WTC11 (cell line): ENCODE measurements at regions not wholly inside any gene's neighbourhood (a gene's known extent, or its start where the extent isn't known, plus 50 kb on each side); places are given as distances from the start of the nearest gene placed in this dataset.

Experiments
- ATF2 ChIP-seq: sonication (generic); formaldehyde crosslinking; IDR thresholded peaks from 2 replicates; pipeline ENCODE4 v1.8.1; 2022; ENCODE audit warnings: low read depth, missing genetic modification reagents, borderline replicate concordance
- CREM ChIP-seq: sonication (generic); formaldehyde crosslinking; IDR thresholded peaks from 2 replicates; pipeline ENCODE4 v1.8.1; 2022; ENCODE audit warnings: mild to moderate bottlenecking, missing genetic modification reagents, moderate library complexity
- CTCF ChIP-seq: fragments of 200-600 bp; IDR thresholded peaks from 2 replicates; pipeline ENCODE4 v1.8.0; 2022; ENCODE audit warnings: antibody characterized with exemption
- ETV6 ChIP-seq: sonication (generic); formaldehyde crosslinking; IDR thresholded peaks from 2 replicates; pipeline ENCODE4 v1.8.1; 2022; ENCODE audit warnings: mild to moderate bottlenecking, missing genetic modification reagents
- FOXJ3 ChIP-seq: sonication (generic); formaldehyde crosslinking; IDR thresholded peaks from 2 replicates; pipeline ENCODE4 v1.9.0; 2021; ENCODE audit warnings: missing genetic modification reagents, mild to moderate bottlenecking, borderline replicate concordance
- GABPB1 ChIP-seq: sonication (generic); formaldehyde crosslinking; IDR thresholded peaks from 2 replicates; pipeline ENCODE4 v1.8.1; 2023; ENCODE audit warnings: mild to moderate bottlenecking, missing genetic modification reagents
- NR2C2 ChIP-seq: sonication (generic); formaldehyde crosslinking; IDR thresholded peaks from 2 replicates; pipeline ENCODE4 v1.8.0; 2022; ENCODE audit warnings: mild to moderate bottlenecking, missing genetic modification reagents
- ZNF121 ChIP-seq: sonication (generic); formaldehyde crosslinking; IDR thresholded peaks from 2 replicates; pipeline ENCODE4 v1.8.0; 2023; ENCODE audit warnings: missing genetic modification reagents

- TF ChIP-seq ZNF121 (CRISPR knock-in tag) (no peak), CREM (CRISPR knock-in tag) (no peak), CTCF (no peak), NR2C2 (no peak), ATF2 (no peak), ETV6 (CRISPR knock-in tag) (no peak), GABPB1 (no peak), FOXJ3 (CRISPR knock-in tag) (no peak)
Observed at GRCh38 chr20:54981175-54981574, 505.8 kb downstream of the DOK5 start.
